ENCODE measurements at regions not wholly inside any gene's neighbourhood (a gene's known extent, or its start where the extent isn't known, plus 50 kb on each side); places are given as distances from the start of the nearest gene placed in this dataset.

- Histone ChIP-seq H3K36me3 (ENCODE audit: control insufficient read depth in 4 of 4, insufficient read depth in 4 of 4, low read length in 4 of 4) (no peaks in the 10 kb centered on the region), H3K27ac (ENCODE audit: low read depth in 1 of 2, low read length in 1 of 2) (no peak overlapping the region), H3K9me3 (ENCODE audit: control insufficient read depth in 4 of 4, insufficient read depth in 3 of 4, low read length in 3 of 4) (no peaks in the 10 kb centered on the region), H3K4me3 (no peak overlapping the region), H3K4me1 (ENCODE audit: control insufficient read depth in 5 of 5, insufficient read depth in 5 of 5, low read length in 5 of 5) (no peaks in the 10 kb centered on the region), H3K9ac (ENCODE audit: insufficient read depth in 1 of 2, low read length in 2 of 2) (no peak overlapping the region), H3K27me3 (ENCODE audit: control insufficient read depth in 3 of 3, insufficient read depth in 3 of 3, low read length in 2 of 3) (no peaks in the 10 kb centered on the region)
- peak; percentile 19 to 25 (median 20) for DNase-seq
- 45% methylated on average over 2 of the region's 2 CpGs for WGBS, 2 donors
- TF ChIP-seq, protein P1, sequence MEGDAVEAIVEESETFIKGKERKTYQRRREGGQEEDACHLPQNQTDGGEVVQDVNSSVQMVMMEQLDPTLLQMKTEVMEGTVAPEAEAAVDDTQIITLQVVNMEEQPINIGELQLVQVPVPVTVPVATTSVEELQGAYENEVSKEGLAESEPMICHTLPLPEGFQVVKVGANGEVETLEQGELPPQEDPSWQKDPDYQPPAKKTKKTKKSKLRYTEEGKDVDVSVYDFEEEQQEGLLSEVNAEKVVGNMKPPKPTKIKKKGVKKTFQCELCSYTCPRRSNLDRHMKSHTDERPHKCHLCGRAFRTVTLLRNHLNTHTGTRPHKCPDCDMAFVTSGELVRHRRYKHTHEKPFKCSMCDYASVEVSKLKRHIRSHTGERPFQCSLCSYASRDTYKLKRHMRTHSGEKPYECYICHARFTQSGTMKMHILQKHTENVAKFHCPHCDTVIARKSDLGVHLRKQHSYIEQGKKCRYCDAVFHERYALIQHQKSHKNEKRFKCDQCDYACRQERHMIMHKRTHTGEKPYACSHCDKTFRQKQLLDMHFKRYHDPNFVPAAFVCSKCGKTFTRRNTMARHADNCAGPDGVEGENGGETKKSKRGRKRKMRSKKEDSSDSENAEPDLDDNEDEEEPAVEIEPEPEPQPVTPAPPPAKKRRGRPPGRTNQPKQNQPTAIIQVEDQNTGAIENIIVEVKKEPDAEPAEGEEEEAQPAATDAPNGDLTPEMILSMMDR (IDR thresholded peaks at IDR 0.05; ENCODE audit: control extremely low read depth, extremely low read depth): no peak
- ATAC-seq (ENCODE audit: insufficient read depth, low FRiP score): no peak
Observed at GRCh38 chr7:113968713-113969112, 49.9 kb upstream of the PPP1R3A start.

All from lung (tissue), 11 donors.